Caco-2 (cell line): ENCODE measurements at regions not wholly inside any gene's neighbourhood (a gene's known extent, or its start where the extent isn't known, plus 50 kb on each side); places are given as distances from the start of the nearest gene placed in this dataset.

ENCODE experiments used
- BruUV-seq: library from RNA; stranded (reverse); fragments of 400-500 nt; replicated peaks from 2 replicates; lab custom pipeline; 2021; lab: Mats Ljungman, UMichigan
- CTCF ChIA-PET: fragments of 300-600 bp; sonication (Branson Sonifier 250); formaldehyde crosslinking; loops from one replicate; lab custom pipeline; 2022; ENCODE audit warnings: antibody characterized with exemption; lab: Charles Lee
- POLR2A ChIA-PET: fragments of 300-600 bp; sonication (Branson Sonifier 250); formaldehyde crosslinking; loops from one replicate; lab custom pipeline; 2022; ENCODE audit warnings: antibody characterized with exemption; lab: Charles Lee
- DNase-seq, 2 experiments: peaks; one replicate each; pipeline versions ENCODE4 v3.0.0 to v3.0.0-alpha.2; 2020 to 2022
- H3K27me3 ChIP-seq: replicated peaks from 2 replicates; pipeline ENCODE4 v1.6.0; 2011; ENCODE audit warnings: low read length; ENCODE audit not compliant: control insufficient read depth, insufficient read depth
- H3K36me3 ChIP-seq: 2 replicates; pipeline ENCODE4 v1.5.1; 2011; ENCODE audit warnings: low read length; ENCODE audit not compliant: control insufficient read depth, insufficient read depth
- H3K4me1 ChIP-seq: fragments of 250-450 bp; sonication (Bioruptor Pico); 2 replicates; pipeline ENCODE4 v1.5.1; 2020; ENCODE audit warnings: mild to moderate bottlenecking
- H3K4me3 ChIP-seq: 2 replicates; pipeline ENCODE4 v1.5.1; 2011; ENCODE audit warnings: low read depth, mild to moderate bottlenecking, control low read depth, low read length
- H3K9me3 ChIP-seq: fragments of 250-450 bp; sonication (Bioruptor Pico); 2 replicates; pipeline ENCODE4 v1.5.1; 2020; ENCODE audit warnings: mild to moderate bottlenecking, moderate library complexity
- H3K27ac Mint-ChIP-seq: one replicate; pipeline ENCODE4 v1.8.0; 2022; ENCODE audit warnings: mixed read lengths; ENCODE audit not compliant: unreplicated experiment
- H3K27me3 Mint-ChIP-seq: one replicate; pipeline ENCODE4 v1.8.0; 2022; ENCODE audit warnings: mixed read lengths; ENCODE audit not compliant: insufficient read depth, unreplicated experiment
- H3K36me3 Mint-ChIP-seq: one replicate; pipeline ENCODE4 v1.8.0; 2022; ENCODE audit warnings: mild to moderate bottlenecking, mixed read lengths; ENCODE audit not compliant: insufficient read depth, unreplicated experiment
- H3K4me1 Mint-ChIP-seq: one replicate; pipeline ENCODE4 v1.8.0; 2022; ENCODE audit warnings: low read depth, mixed read lengths; ENCODE audit not compliant: unreplicated experiment
- H3K4me3 Mint-ChIP-seq: one replicate; pipeline ENCODE4 v1.8.0; 2022; ENCODE audit warnings: mild to moderate bottlenecking, moderate library complexity, mixed read lengths; ENCODE audit not compliant: unreplicated experiment
- H3K9me3 Mint-ChIP-seq: one replicate; pipeline ENCODE4 v1.8.0; 2022; ENCODE audit warnings: mixed read lengths; ENCODE audit not compliant: unreplicated experiment
- CTCF ChIP-seq, 2 experiments: fragments of 200-600 bp in 1 of 2; IDR thresholded peaks; 1 replicate in 1 of 2; 2 replicates in 1 of 2; pipeline versions ENCODE4 v1.5.1 to v1.8.0; 2011 to 2022; ENCODE audit warnings: antibody characterized with exemption in 1 of 2, control low read depth in 1 of 2, inconsistent platforms in 1 of 2, low read depth in 1 of 2, low read length in 1 of 2, mild to moderate bottlenecking in 1 of 2, moderate library complexity in 1 of 2; ENCODE audit not compliant: insufficient read depth in 1 of 2, severe bottlenecking in 1 of 2, unreplicated experiment in 1 of 2
- intact Hi-C: fragments of 100-400 bp; cut with micrococcal nuclease; formaldehyde crosslinking; loops from one replicate; pipeline ENCODE4 v1.10.0; 2022; ENCODE audit not compliant: unreplicated experiment

- Histone ChIP-seq H3K4me3 (no peak overlapping the region), H3K9me3 (peaks cover 4% of the 10 kb centered on the region; the same call in 1 of the 2 replicates), H3K4me1 (peaks cover 8% of the 10 kb centered on the region), H3K36me3 (no peaks in the 10 kb centered on the region), H3K27me3 (no peaks in the 10 kb centered on the region; the same call in 1 of the 2 replicates)
- POLR2A ChIA-PET: no interaction called here
- Mint-ChIP-seq H3K4me3 (no peak overlapping the region), H3K27ac (no peak overlapping the region), H3K9me3 (peaks cover 15% of the 10 kb centered on the region), H3K36me3 (no peaks in the 10 kb centered on the region), H3K4me1 (no peaks in the 10 kb centered on the region), H3K27me3 (no peaks in the 10 kb centered on the region)
- BruUV-seq: no TSS peak
- DNase-seq: no peak
- intact Hi-C loops: no loop called here
- TF ChIP-seq CTCF (IDR thresholded peaks at IDR 0.05; ENCODE audit: insufficient read depth in 1 of 2, low read depth in 1 of 2, low read length in 1 of 2, severe bottlenecking in 1 of 2, unreplicated experiment in 1 of 2): no peak
- CTCF ChIA-PET: no interaction called here
These were observed 50.2 kb upstream of the DNAH5 start for GRCh38 chr5:13994621-13995253.
